GM18909 (cell line): ENCODE measurements at regions not wholly inside any gene's neighbourhood (a gene's known extent, or its start where the extent isn't known, plus 50 kb on each side); places are given as distances from the start of the nearest gene placed in this dataset.

ENCODE experiments used
- ATAC-seq: cut with Tn5 transposase; IDR thresholded peaks from one replicate; pipeline ENCODE4 v1.9.1; 2021; ENCODE audit warnings: mild to moderate bottlenecking; ENCODE audit not compliant: unreplicated experiment, poor library complexity

DNA sequence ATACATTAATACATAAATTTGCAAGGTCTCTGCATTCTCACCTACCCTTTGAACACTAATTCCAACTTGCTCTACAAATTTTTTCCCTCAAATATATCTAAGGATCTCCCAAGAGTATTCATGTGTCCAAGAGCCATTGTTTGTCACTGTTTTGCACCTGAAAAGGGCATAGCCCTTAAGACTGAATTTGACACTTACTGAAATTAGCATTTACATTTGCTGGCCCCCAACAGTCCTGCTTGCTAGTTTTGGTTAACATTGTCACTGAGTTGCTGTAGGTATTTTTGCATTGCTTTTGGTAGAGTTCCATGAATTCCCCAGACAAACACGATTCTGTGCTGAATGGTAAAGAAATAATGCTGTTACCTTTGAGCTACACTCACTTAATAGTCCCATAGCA is 57.3 kb downstream of the KCNA4 start:
- ATAC-seq: no peak

GRCh38 chr11:29957431-29957830 is 59.4 kb downstream of the KCNA4 start:
- no peak for ATAC-seq

DNA sequence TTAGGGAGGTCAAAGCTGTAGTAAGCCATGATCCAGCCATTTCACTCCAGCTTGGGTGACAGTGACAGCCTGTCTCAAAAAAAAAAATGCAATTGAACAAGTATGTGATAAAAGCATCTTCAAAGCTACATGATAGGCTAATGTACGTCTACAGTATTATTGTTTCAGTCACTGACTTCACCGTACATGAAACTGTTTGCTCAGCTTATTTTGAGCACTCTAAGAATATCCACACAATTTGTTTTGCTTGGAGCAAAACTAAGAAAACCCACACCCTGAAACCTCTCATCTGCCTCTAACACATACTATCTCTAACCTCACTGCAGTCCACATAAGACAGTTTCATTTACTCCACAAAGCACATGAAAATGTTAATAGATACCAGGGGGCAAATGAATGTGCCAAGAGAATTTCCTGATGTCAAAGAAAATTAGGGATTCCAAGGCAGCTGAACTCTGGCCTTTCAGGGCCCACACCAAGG is 60.7 kb downstream of the KCNA4 start:
- ATAC-seq: no peak

DNA sequence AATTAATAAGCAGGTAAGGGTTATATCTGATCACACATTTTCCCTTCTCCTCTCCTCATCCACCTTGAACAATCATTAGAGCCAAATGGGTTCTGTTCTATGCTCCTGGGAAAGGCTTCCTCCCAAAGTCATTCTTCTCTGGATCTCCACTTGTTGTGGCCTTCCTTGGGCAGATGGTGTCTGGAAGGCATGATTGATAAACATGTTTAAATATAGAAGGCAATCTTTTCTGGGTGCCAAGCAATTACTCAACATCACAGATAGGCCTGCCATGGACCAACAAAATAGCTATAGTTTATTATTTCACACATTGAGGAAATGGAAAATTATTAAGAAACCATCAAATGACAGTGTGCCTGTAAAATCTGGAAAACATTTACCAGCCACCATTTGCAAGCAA is 73.5 kb downstream of the KCNA4 start:
- no peak for ATAC-seq

GRCh38 chr11:29937526-29937925 is 79.3 kb downstream of the KCNA4 start:
- ATAC-seq: no peak

GRCh38 chr11:29934115-29934638 is 82.7 kb downstream of the KCNA4 start:
- ATAC-seq: no peak

GRCh38 chr11:29916040-29916439 is 100.8 kb downstream of the KCNA4 start:
- no peak for ATAC-seq

DNA sequence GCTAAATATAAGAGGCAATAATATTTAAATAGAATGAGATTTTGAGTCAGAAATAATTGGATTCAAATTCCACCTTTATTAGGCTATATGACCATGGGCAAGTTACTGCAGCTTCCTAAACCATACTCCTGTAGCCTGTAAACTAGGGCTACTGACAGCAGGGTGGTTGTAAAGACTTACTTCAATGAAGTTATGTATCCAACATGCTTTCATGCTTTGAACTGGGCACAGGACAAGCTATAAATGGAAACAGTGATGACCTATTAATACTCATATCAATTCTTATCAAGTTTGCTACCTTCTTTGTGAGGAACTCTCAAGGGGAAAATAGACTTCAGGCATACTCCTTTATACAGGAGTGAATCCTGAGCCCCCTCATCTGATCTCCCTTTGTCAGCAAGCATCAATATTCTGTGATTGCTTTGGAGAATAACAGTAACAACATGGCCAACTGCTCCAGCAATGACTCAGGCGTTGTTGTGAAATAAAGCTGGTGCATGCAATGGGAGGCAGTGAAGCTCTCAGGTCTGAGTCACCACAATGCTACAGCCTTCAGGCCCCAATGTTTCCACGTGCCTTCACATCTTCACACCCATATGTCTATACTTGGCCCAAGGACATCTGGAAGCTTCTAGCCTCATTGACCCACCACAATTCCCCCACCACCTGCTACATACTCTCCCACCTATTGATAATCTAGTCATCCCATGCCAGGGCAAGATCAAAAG is 102.5 kb downstream of the KCNA4 start:
- ATAC-seq: no peak

- no peak for ATAC-seq
Observed at GRCh38 chr11:29913352-29913751, 103.5 kb downstream of the KCNA4 start.

DNA sequence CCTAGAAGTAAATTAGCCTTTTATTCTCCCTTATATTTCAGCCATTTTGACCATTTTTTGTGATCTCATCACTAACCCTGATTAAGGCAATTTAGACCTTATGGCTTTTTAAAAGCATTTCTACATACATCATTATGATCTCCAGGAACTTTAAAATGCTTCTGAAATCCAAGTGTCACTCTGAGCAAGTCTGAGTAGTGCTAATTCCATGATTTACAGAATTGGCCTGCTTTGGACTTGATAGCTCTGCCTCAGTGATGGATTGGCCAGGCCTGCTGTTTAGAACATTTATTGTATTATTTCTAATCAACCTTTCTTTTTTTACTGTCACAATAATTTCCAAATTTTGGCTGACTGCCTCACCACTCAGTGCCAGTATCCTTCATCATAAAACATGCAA is 116.4 kb downstream of the KCNA4 start:
- ATAC-seq: no peak

DNA sequence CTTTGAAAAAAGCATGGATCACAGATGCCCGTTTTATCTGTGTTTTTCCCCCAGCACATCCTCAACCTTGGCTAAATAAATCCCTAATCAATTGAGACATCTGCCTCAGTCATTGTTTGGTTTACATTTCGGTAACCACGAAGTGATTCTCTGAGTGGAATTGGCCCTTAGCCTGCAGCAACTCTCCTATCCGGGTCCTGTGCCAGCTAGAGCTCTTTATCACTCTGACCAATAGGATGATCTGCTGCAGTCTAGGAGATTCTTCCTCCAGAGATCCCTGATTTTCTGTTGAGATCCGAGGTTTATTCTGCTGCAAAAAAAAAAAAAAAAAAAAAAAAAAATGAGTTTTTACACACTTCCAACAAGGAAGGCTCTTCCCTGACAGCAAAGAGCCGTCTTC is 137.3 kb downstream of the KCNA4 start:
- ATAC-seq: no peak

DNA sequence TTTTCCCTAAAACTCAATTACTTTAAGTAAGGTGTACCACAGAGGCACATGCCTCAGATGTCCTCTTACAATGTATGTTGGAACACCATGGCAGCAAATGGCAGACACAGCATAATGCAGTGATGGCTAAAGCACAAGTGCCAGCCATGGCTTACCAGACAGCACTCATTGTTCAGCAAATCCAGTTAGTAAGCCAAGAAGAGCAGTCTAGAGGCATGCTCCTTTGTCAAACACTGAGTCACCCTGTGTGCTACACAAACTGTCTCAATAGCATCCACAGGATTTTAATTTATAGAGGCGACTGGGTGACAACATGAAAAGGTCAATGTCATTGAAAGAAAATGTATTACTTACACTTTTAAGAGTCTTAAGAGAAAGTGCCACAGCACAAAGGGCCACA is 140.6 kb downstream of the KCNA4 start:
- no peak for ATAC-seq

DNA sequence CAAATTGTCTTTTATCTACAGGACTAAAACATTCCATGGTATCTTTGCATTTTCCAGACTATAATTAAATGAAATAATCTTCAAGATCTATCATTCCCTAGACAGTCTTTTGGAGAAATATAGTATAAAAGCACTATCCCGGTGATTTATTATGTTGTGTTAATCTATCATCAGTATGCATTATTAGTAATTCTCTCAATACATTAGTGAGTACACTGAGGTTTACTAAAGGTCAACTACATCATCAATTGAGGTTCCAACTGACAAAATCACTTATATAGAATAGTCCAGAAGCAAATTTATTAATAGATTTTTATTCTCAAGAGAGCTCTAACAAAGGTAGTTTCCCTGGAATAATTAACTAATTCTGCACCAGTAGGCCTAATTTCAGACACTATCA is 169.6 kb downstream of the KCNA4 start:
- no peak for ATAC-seq

- no peak for ATAC-seq
Observed at GRCh38 chr11:29844701-29845379, 172.0 kb downstream of the KCNA4 start.

GRCh38 chr11:29844031-29844430 is 172.8 kb downstream of the KCNA4 start:
- no peak for ATAC-seq

DNA sequence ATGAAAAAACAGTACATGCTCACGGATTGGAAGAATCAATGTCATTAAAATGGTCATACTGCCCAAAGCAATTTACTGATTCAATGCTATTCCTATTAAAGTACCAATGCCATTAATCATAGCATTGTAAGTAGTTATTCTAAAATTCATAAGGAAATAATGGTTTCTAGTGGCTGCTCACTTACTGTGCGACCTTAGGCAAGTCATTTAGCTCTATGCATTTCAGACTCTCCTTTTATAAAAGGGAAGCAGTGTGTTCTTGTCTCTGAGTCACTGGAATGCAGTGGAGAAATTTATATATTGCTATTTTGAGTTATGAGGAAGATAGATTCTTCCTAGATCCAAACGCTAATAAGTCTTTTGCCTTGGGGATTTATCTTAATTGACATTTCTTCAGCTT is 174.8 kb downstream of the KCNA4 start:
- no peak for ATAC-seq

DNA sequence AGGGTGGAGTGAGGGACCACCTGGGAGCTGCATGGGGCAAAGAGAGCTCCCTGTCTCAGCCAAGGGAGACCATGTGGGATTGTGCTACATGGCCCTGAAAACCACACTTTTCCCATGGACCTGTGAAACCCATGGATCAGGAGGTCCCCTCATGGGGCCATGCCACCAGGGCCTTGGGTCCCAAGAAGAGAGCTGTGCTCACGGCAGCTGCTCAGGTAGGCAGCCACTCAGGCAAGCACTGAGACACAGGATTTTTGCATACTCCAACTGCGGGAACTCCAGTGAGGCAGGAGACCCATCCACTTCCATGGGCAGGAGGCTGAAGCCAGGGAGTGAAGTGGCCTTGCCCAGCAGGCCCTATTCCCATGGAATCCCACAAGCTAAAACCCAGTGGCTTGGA is 190.0 kb downstream of the KCNA4 start:
- ATAC-seq: no peak

- no peak for ATAC-seq
Observed at GRCh38 chr11:29816359-29816758, 200.5 kb downstream of the KCNA4 start.

DNA sequence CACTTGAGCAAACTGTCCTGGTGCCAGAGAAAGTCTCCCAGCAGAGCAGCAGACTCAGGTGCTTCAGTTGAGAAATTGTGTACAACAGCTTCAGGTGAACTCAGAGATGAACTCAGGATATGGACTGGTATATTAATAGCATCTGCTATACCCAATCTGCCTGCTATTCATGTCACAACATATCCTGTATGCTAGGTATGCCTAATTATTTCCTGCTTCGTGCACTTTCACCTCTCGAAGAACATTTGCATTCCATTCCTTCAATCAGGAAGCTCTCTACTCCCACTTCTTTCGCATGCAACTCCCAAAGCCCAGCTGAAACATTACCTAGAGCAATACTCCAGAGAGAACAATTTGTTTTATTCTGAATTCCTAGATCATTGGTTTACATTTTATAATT is 207.7 kb downstream of the KCNA4 start:
- ATAC-seq: no peak

DNA sequence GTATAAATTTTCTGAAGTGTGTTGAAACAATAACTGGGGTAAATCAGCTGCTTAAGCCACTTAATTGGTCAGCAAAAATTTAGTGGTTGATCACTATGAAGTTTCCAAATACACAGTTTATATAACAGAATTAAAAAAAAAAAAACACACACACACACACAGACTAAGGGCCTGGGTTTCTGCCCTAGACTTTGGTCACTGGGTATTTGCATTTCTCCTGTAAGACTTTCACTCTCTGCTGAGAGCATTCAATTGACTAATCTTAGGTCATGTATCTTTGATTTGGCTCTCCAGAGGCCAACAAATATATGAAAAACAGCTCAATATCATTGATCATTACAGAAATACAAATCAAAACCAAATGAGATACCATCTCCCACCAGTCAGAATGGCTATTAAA is 214.3 kb downstream of the KCNA4 start:
- ATAC-seq: no peak

GRCh38 chr11:29801561-29801960 is 215.3 kb downstream of the KCNA4 start:
- no peak for ATAC-seq

DNA sequence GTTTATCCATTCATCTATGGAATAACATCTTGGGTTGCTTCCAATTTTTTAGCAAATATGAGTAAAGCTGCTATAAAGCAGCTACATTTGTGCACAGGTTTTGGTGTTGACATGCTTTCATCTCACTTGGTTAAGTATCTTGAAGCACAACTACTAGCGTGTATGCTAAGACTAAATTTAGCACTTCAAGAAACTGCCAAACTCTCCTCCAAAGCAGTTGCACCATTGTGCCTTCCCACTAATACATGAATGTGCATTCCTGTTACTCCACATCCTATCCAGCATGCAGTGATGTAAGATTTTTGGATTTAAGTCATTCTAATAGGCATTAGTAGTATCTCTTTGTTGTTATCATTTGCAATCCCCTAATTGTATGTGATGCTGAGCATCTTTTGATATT is 230.7 kb downstream of the KCNA4 start:
- no peak for ATAC-seq
